ENCODE measurements at regions not wholly inside any gene's neighbourhood (a gene's known extent, or its start where the extent isn't known, plus 50 kb on each side); places are given as distances from the start of the nearest gene placed in this dataset.

- no peak for DNase-seq
These were observed 337.3 kb upstream of the GHITM start for GRCh38 chr10:83801983-83802382.

- DNase-seq = no peak
These were observed 332.6 kb upstream of the GHITM start for GRCh38 chr10:83806717-83807116.

GRCh38 chr10:83809001-83809400 lies 330.3 kb upstream of the GHITM start:
- no peak for DNase-seq

GRCh38 chr10:83816942-83817341 lies 322.4 kb upstream of the GHITM start:
- no peak for DNase-seq

- no peak for DNase-seq
These were observed 321.5 kb upstream of the GHITM start for GRCh38 chr10:83817797-83818196.

- no peak for DNase-seq
These were observed 319.7 kb upstream of the GHITM start for GRCh38 chr10:83819609-83820008.

- DNase-seq = no peak
These were observed 319.3 kb upstream of the GHITM start for GRCh38 chr10:83820033-83820432.

GRCh38 chr10:83824099-83824498 lies 315.2 kb upstream of the GHITM start:
- DNase-seq = no peak

- DNase-seq = no peak
These were observed 305.2 kb upstream of the GHITM start for GRCh38 chr10:83834096-83834495.

- no peak for DNase-seq
These were observed 303.2 kb upstream of the GHITM start for GRCh38 chr10:83835945-83836745.

- DNase-seq = no peak
These were observed 290.6 kb upstream of the GHITM start for GRCh38 chr10:83848677-83849076.

GRCh38 chr10:83849150-83849549 lies 290.2 kb upstream of the GHITM start:
- DNase-seq = no peak

GRCh38 chr10:83852146-83852545 lies 287.2 kb upstream of the GHITM start:
- DNase-seq = no peak

GRCh38 chr10:83862723-83863122 lies 276.6 kb upstream of the GHITM start:
- no peak for DNase-seq

- no peak for DNase-seq
These were observed 275.9 kb upstream of the GHITM start for GRCh38 chr10:83863283-83863966.

GRCh38 chr10:83869898-83870297 lies 269.4 kb upstream of the GHITM start:
- DNase-seq = no peak

- peak; percentile 33 for DNase-seq
These were observed 267.9 kb upstream of the GHITM start for GRCh38 chr10:83871187-83872081.

- no peak for DNase-seq
These were observed 259.0 kb upstream of the GHITM start for GRCh38 chr10:83880252-83880791.

GRCh38 chr10:83881661-83882060 lies 257.6 kb upstream of the GHITM start:
- DNase-seq = no peak

- no peak for DNase-seq
These were observed 252.4 kb upstream of the GHITM start for GRCh38 chr10:83886871-83887270.

- DNase-seq = no peak
These were observed 246.6 kb upstream of the GHITM start for GRCh38 chr10:83892737-83893136.

GRCh38 chr10:83896219-83896618 lies 243.1 kb upstream of the GHITM start:
- no peak for DNase-seq

- no peak for DNase-seq
These were observed 241.7 kb upstream of the GHITM start for GRCh38 chr10:83897626-83898025.
